Transverse colon (tissue), 4 donors: ENCODE measurements at regions not wholly inside any gene's neighbourhood (a gene's known extent, or its start where the extent isn't known, plus 50 kb on each side); places are given as distances from the start of the nearest gene placed in this dataset.
"Not testable (repeated sequence)": the region's sequence is repeated elsewhere in the genome, so short reads cannot be mapped to it uniquely, and the experiment has no call there.

ENCODE experiments used
- DNase-seq: peaks from one replicate; pipeline ENCODE4 v3.0.0-alpha.2; 2019
- H3K27ac ChIP-seq, 4 donors: fragments of 200-600 bp; sonication (generic); 2 replicates each; pipeline ENCODE4 v1.5.1; 2016 to 2018; ENCODE audit warnings: inconsistent platforms in 4 of 4
- H3K27me3 ChIP-seq: fragments of 200-600 bp; sonication (generic); 2 replicates; pipeline ENCODE4 v1.5.1; 2017; ENCODE audit warnings: inconsistent platforms
- H3K36me3 ChIP-seq, 4 donors: fragments of 200-600 bp; sonication (generic); 2 replicates each; pipeline ENCODE4 v1.5.1; 2017 to 2019; ENCODE audit warnings: inconsistent platforms in 4 of 4
- H3K4me1 ChIP-seq, 4 donors: fragments of 200-600 bp; sonication (generic); 2 replicates each; pipeline ENCODE4 v1.5.1; 2017 to 2020; ENCODE audit warnings: inconsistent platforms in 4 of 4
- H3K4me3 ChIP-seq, 4 donors: fragments of 200-600 bp; sonication (generic); 1 replicate in 1 of 4; 2 replicates in 3 of 4; pipeline versions ENCODE4 v1.5.1 to v1.6.1; 2017 to 2019; ENCODE audit warnings: inconsistent platforms in 4 of 4
- H3K9me3 ChIP-seq, 2 donors: fragments of 200-600 bp; sonication (generic); 2 replicates each; pipeline ENCODE4 v1.5.1; 2017 to 2019; ENCODE audit warnings: inconsistent platforms in 2 of 2
- CTCF ChIP-seq, 5 experiments: fragments of 200-600 bp in 3 of 5; fragments of 450-650 bp in 2 of 5; sonication (generic) in 3 of 5; IDR thresholded peaks; 1 replicate in 2 of 5; 2 replicates in 3 of 5; pipeline ENCODE4 v1.5.1; 2016 to 2017; ENCODE audit warnings: antibody characterized with exemption in 5 of 5, inconsistent platforms in 3 of 5, mild to moderate bottlenecking in 2 of 5, moderate library complexity in 1 of 5
- EP300 ChIP-seq: sonication (generic); formaldehyde crosslinking; IDR thresholded peaks from one replicate; pipeline ENCODE4 v1.6.1; 2017; ENCODE audit warnings: antibody characterized with exemption, low read depth
- POLR2A ChIP-seq: fragments of 450-650 bp; IDR thresholded peaks from one replicate; pipeline ENCODE4 v1.6.1; 2016; ENCODE audit warnings: antibody characterized with exemption, mild to moderate bottlenecking, moderate library complexity
- POLR2AphosphoS5 ChIP-seq, 3 donors: sonication (generic); formaldehyde crosslinking; IDR thresholded peaks; one replicate each; pipeline ENCODE4 v1.6.1; 2016; ENCODE audit warnings: antibody characterized with exemption in 3 of 3
- WGBS, 2 donors: methylation state at CpG; one replicate each; pipeline ENCODE4 v1.1.5; 2018; ENCODE audit warnings: low coverage in 1 of 2; 5-methylcytosine and 5-hydroxymethylcytosine counted together
- in situ Hi-C, 4 donors: fragments of 200-750 bp; cut with MboI; loops; one replicate each; pipeline versions ENCODE4 v1.15.0 to v1.15.1; 2017; ENCODE audit warnings: low sequenced_read_pairs in 3 of 4, low pct_ligation_motif_present in 1 of 4, low pct_unique_long_range_greater_than_20kb in 1 of 4
- intact Hi-C: fragments of 100-400 bp; cut with DNase I; formaldehyde crosslinking; loops from one replicate; pipeline ENCODE4 v1.15.1; 2023; ENCODE audit warnings: low total_unique reads

GRCh38 chr7:10476642-10477041, 497.0 kb upstream of the PHF14 start:
- no peaks in the 10 kb centered on the region for H3K27me3 ChIP-seq
- WGBS, 2 donors = 96% methylated on average over 12 of the region's 15 CpGs; no CpG with 5 or more reads in 1 of the 2 donors
- in situ Hi-C loops = no loop called here
- H3K9me3 ChIP-seq = no peaks in the 10 kb centered on the region
- no peak for TF ChIP-seq CTCF (IDR thresholded peaks at IDR 0.05)
- no peak for TF ChIP-seq POLR2AphosphoS5 (IDR thresholded peaks at IDR 0.05)
- no peak for TF ChIP-seq POLR2A
- TF ChIP-seq EP300 = no peak
- no peak for DNase-seq
- H3K36me3 ChIP-seq = no peaks in the 10 kb centered on the region
- no peak overlapping the region for H3K27ac ChIP-seq
- intact Hi-C loops = no loop called here
- H3K4me1 ChIP-seq = no peaks in the 10 kb centered on the region
- H3K4me3 ChIP-seq = no peak overlapping the region

- TF ChIP-seq POLR2A (no peak), CTCF (IDR thresholded peaks at IDR 0.05) (no peak), EP300 (no peak), POLR2AphosphoS5 (IDR thresholded peaks at IDR 0.05) (no peak)
- no peaks in the 10 kb centered on the region for H3K4me1 ChIP-seq
- DNase-seq = no peak
Observed at GRCh38 chr7:10483671-10484070, 490.0 kb upstream of the PHF14 start.

GRCh38 chr7:10484767-10485166, 488.9 kb upstream of the PHF14 start:
- intact Hi-C loops = no loop called here
- DNase-seq = no peak
- H3K27ac ChIP-seq = no peak overlapping the region

More at GRCh38 chr7:10483671-10484070, 490.0 kb upstream of the PHF14 start:
- intact Hi-C loops = no loop called here
- Histone ChIP-seq H3K27me3 (no peaks in the 10 kb centered on the region), H3K27ac (no peak overlapping the region), H3K4me3 (no peak overlapping the region), H3K9me3 (no peaks in the 10 kb centered on the region), H3K36me3 (no peaks in the 10 kb centered on the region)
- WGBS, 2 donors = 79 to 92% methylated on average over 5 of the region's 5 CpGs
- in situ Hi-C loops = no loop called here

GRCh38 chr7:10501206-10501884, 472.3 kb upstream of the PHF14 start:
- H3K4me3 ChIP-seq, H3K27me3 ChIP-seq, H3K36me3 ChIP-seq, in situ Hi-C loops, DNase-seq, intact Hi-C loops, H3K9me3 ChIP-seq, H3K4me1 ChIP-seq, H3K27ac ChIP-seq: not testable (repeated sequence)
- 80 to 85% methylated on average over 2 to 18 of the region's 18 CpGs for WGBS, 2 donors

More at GRCh38 chr7:10484767-10485166, 488.9 kb upstream of the PHF14 start:
- Histone ChIP-seq H3K27me3 (no peaks in the 10 kb centered on the region), H3K4me3 (no peak overlapping the region), H3K36me3 (no peaks in the 10 kb centered on the region), H3K4me1 (no peaks in the 10 kb centered on the region), H3K9me3 (no peaks in the 10 kb centered on the region)
- no peak for TF ChIP-seq POLR2AphosphoS5 (IDR thresholded peaks at IDR 0.05)
- TF ChIP-seq EP300 = no peak
- no peak for TF ChIP-seq CTCF (IDR thresholded peaks at IDR 0.05)
- no peak for TF ChIP-seq POLR2A
- in situ Hi-C loops = no loop called here

GRCh38 chr7:10507032-10507431, 466.6 kb upstream of the PHF14 start:
- no peak for TF ChIP-seq POLR2A

More at GRCh38 chr7:10507032-10507431, 466.6 kb upstream of the PHF14 start:
- Histone ChIP-seq H3K27me3 (no peaks in the 10 kb centered on the region), H3K4me1 (no peaks in the 10 kb centered on the region), H3K36me3 (no peaks in the 10 kb centered on the region), H3K27ac (no peak overlapping the region), H3K9me3 (no peaks in the 10 kb centered on the region), H3K4me3 (no peak overlapping the region)
- intact Hi-C loops (no loop called here), in situ Hi-C loops (no loop called here)
- 97 to 100% methylated on average over 2 of the region's 2 CpGs for WGBS, 2 donors
- no peak for DNase-seq
